ENCODE measurements at regions not wholly inside any gene's neighbourhood (a gene's known extent, or its start where the extent isn't known, plus 50 kb on each side); places are given as distances from the start of the nearest gene placed in this dataset.

DNA sequence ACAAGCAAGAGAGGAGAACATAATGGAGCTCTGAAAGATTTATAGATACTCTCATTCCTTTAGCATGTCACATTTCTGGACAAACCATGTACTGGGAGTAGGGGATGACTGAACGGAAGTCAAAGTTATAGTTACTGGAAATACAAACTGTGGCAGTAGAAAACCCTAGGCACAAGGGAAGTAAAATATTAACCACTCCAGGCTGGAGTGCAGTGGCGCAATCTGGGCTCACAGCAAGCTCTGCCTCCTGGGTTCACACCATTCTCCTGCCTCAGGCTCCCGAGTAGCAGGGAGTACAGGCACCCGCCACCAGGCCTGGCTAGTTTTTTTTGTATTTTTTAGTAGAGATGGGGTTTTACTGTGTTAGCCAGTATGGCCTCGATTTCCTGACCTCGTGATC, 167.3 kb downstream of the KDM5D start:
- H3K27ac ChIP-seq (ENCODE audit: low read length): no peak overlapping the region
- intact Hi-C loops (cut with micrococcal nuclease; ENCODE audit: unreplicated experiment): no loop called here
- H3K9me3 ChIP-seq (ENCODE audit: control insufficient read depth, insufficient read depth, low read depth, low read length): no peaks in the 10 kb centered on the region
- no peak overlapping the region for H3K4me3 ChIP-seq (ENCODE audit: low read depth in 2 of 2, low read length in 2 of 2)
- no TSS peak for BruUV-seq (replicated peaks)
- no peaks in the 10 kb centered on the region for H3K36me3 ChIP-seq (ENCODE audit: control insufficient read depth, insufficient read depth, low read length)
- POLR2A ChIA-PET: no interaction called here
- H3K4me1 ChIP-seq (ENCODE audit: control insufficient read depth, insufficient read depth, low read length): no peaks in the 10 kb centered on the region
- DNase-seq (ENCODE audit: low read depth, low spot score) (no peak), ATAC-seq (no peak)
- TF ChIP-seq TCF7L2 (IDR thresholded peaks at IDR 0.05; ENCODE audit: low read depth, low read length): no peak
- TF ChIP-seq POLR2AphosphoS5 (IDR thresholded peaks at IDR 0.05; ENCODE audit: low read depth, low read length): no peak
- no peak for TF ChIP-seq CTCF (IDR thresholded peaks at IDR 0.05)
- CTCF ChIA-PET: no interaction called here
- in situ Hi-C loops (cut with HindIII; ENCODE audit: low pct_unique_long_range_greater_than_20kb, low sequenced_read_pairs): no loop called here
- no peaks in the 10 kb centered on the region for H3K27me3 ChIP-seq (ENCODE audit: control insufficient read depth, insufficient read depth, low read length)

GRCh38 chrY:19574939-19575338, 169.6 kb downstream of the KDM5D start:
- no TSS peak for BruUV-seq (replicated peaks)
- no peaks in the 10 kb centered on the region for H3K9me3 ChIP-seq (ENCODE audit: control insufficient read depth, insufficient read depth, low read depth, low read length)
- ChIA-PET CTCF (no interaction called here), POLR2A (no interaction called here)
- no peak for ATAC-seq
- in situ Hi-C loops (cut with HindIII; ENCODE audit: low pct_unique_long_range_greater_than_20kb, low sequenced_read_pairs) (no loop called here), intact Hi-C loops (cut with micrococcal nuclease; ENCODE audit: unreplicated experiment) (no loop called here)
- H3K27ac ChIP-seq (ENCODE audit: low read length): no peak overlapping the region
- H3K4me1 ChIP-seq (ENCODE audit: control insufficient read depth, insufficient read depth, low read length): no peaks in the 10 kb centered on the region
- TF ChIP-seq POLR2AphosphoS5 (IDR thresholded peaks at IDR 0.05; ENCODE audit: low read depth, low read length): no peak
- TF ChIP-seq SIN3A (IDR thresholded peaks at IDR 0.05; ENCODE audit: borderline replicate concordance, insufficient read depth, low read depth, low read length): no peak
- no peak for TF ChIP-seq CTCF (IDR thresholded peaks at IDR 0.05)
- no peak for TF ChIP-seq TCF7L2 (IDR thresholded peaks at IDR 0.05; ENCODE audit: low read depth, low read length)
- no peak for TF ChIP-seq REST (IDR thresholded peaks at IDR 0.05; ENCODE audit: insufficient read depth in 1 of 2, low read depth in 2 of 2, low read length in 1 of 2)
- H3K36me3 ChIP-seq (ENCODE audit: control insufficient read depth, insufficient read depth, low read length): no peaks in the 10 kb centered on the region
- H3K4me3 ChIP-seq (ENCODE audit: low read depth in 2 of 2, low read length in 2 of 2): no peak overlapping the region
- no peak for DNase-seq (ENCODE audit: low read depth, low spot score)
- H3K27me3 ChIP-seq (ENCODE audit: control insufficient read depth, insufficient read depth, low read length): no peaks in the 10 kb centered on the region

DNA sequence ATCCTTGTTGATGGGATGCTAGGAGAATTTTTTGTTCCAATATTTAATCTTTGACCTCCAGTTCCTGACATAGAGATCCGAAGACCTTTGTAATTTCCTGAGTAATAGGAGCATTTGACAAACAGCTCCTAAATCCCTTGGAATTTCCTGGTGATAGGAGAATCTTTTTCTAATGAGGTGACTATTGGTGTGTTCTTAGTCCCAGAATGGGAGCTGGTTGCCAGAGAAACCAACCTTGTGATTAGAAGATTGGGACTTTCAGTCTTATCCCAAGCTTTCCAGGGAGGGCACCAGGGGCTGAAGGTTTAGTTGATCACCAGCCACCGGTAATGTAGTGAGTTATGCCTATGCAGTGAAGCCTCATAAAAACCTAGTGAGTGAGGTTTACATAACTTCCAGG, 170.9 kb downstream of the KDM5D start:
- BruUV-seq (replicated peaks): no TSS peak
- Histone ChIP-seq H3K27ac (ENCODE audit: low read length) (no peak overlapping the region), H3K27me3 (ENCODE audit: control insufficient read depth, insufficient read depth, low read length) (no peaks in the 10 kb centered on the region), H3K9me3 (ENCODE audit: control insufficient read depth, insufficient read depth, low read depth, low read length) (no peaks in the 10 kb centered on the region), H3K4me1 (ENCODE audit: control insufficient read depth, insufficient read depth, low read length) (no peaks in the 10 kb centered on the region), H3K36me3 (ENCODE audit: control insufficient read depth, insufficient read depth, low read length) (no peaks in the 10 kb centered on the region), H3K4me3 (ENCODE audit: low read depth in 2 of 2, low read length in 2 of 2) (no peak overlapping the region)
- TF ChIP-seq CTCF (IDR thresholded peaks at IDR 0.05): no peak
- no peak for TF ChIP-seq REST (IDR thresholded peaks at IDR 0.05; ENCODE audit: insufficient read depth in 1 of 2, low read depth in 2 of 2, low read length in 1 of 2)
- no peak for TF ChIP-seq TCF7L2 (IDR thresholded peaks at IDR 0.05; ENCODE audit: low read depth, low read length)
- no peak for TF ChIP-seq POLR2AphosphoS5 (IDR thresholded peaks at IDR 0.05; ENCODE audit: low read depth, low read length)
- no peak for TF ChIP-seq SIN3A (IDR thresholded peaks at IDR 0.05; ENCODE audit: borderline replicate concordance, insufficient read depth, low read depth, low read length)
- ATAC-seq (no peak), DNase-seq (ENCODE audit: low read depth, low spot score) (no peak)
- intact Hi-C loops (cut with micrococcal nuclease; ENCODE audit: unreplicated experiment) (no loop called here), in situ Hi-C loops (cut with HindIII; ENCODE audit: low pct_unique_long_range_greater_than_20kb, low sequenced_read_pairs) (no loop called here)
- POLR2A ChIA-PET: no interaction called here
- CTCF ChIA-PET: no interaction called here
